Glutamatergic neuron (in vitro differentiated cells): ENCODE measurements at regions not wholly inside any gene's neighbourhood (a gene's known extent, or its start where the extent isn't known, plus 50 kb on each side); places are given as distances from the start of the nearest gene placed in this dataset.
A peak's percentile ranks its signal among the peaks of the same experiment; 100 is the strongest.

Source experiments
- DNase-seq: peaks from one replicate; pipeline ENCODE4 v3.0.0; 2022
- H3K27ac Mint-ChIP-seq: one replicate; pipeline ENCODE4 v1.8.0; 2020; ENCODE audit warnings: mild to moderate bottlenecking, mixed read lengths, inconsistent platforms; ENCODE audit not compliant: unreplicated experiment
- H3K27me3 Mint-ChIP-seq: one replicate; pipeline ENCODE4 v1.8.0; 2020; ENCODE audit warnings: mild to moderate bottlenecking, moderate library complexity, mixed read lengths, inconsistent platforms; ENCODE audit not compliant: unreplicated experiment
- H3K36me3 Mint-ChIP-seq: one replicate; pipeline ENCODE4 v1.8.0; 2020; ENCODE audit warnings: mild to moderate bottlenecking, mixed read lengths, inconsistent platforms; ENCODE audit not compliant: unreplicated experiment
- H3K4me1 Mint-ChIP-seq: one replicate; pipeline ENCODE4 v1.8.0; 2020; ENCODE audit warnings: mild to moderate bottlenecking, low read depth, mixed read lengths, inconsistent platforms; ENCODE audit not compliant: unreplicated experiment
- H3K4me3 Mint-ChIP-seq: one replicate; pipeline ENCODE4 v1.8.0; 2020; ENCODE audit warnings: mild to moderate bottlenecking, mixed read lengths, inconsistent platforms; ENCODE audit not compliant: unreplicated experiment
- H3K9me3 Mint-ChIP-seq: one replicate; pipeline ENCODE4 v1.8.0; 2020; ENCODE audit warnings: mild to moderate bottlenecking, moderate library complexity, mixed read lengths, inconsistent platforms; ENCODE audit not compliant: unreplicated experiment
- CTCF ChIP-seq: fragments of 200-600 bp; sonication (generic); IDR thresholded peaks from one replicate; pipeline ENCODE4 v1.5.0; 2021; ENCODE audit not compliant: partially characterized antibody, unreplicated experiment

DNA sequence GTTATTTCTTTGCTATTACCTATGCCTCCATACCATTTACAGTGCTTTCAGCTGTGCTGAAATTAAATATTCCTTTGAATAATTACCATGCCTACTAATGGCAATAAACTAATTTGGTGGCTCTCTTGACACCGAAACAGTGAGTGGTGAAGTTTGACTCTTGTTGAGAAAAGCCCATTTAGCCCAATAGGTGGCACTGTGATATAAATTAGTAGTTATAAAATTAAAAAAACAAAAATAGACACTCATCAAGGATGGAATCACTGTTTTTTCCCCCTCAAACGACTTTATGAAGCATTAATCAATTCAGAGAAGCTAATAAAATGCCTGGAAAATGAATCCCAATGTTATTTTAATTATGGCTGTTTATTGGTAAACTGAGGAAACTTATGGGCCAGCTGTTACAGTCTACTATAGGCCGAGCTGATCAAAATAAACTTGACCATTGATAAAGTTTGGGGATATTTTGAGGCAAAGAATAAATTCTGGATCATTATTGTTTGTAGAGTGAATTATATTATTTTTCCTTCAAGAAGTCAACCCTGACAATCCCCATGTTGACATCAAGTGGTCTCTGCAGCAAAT, 339.6 kb downstream of the TRIB2 start:
- Mint-ChIP-seq H3K27ac (no peak overlapping the region), H3K27me3 (no peaks in the 10 kb centered on the region), H3K9me3 (no peaks in the 10 kb centered on the region), H3K4me1 (no peaks in the 10 kb centered on the region), H3K36me3 (no peaks in the 10 kb centered on the region), H3K4me3 (no peak overlapping the region)
- TF ChIP-seq CTCF, result peak; percentile 85
- DNase-seq, result no peak

GRCh38 chr2:13057671-13058070, 340.9 kb downstream of the TRIB2 start:
- Mint-ChIP-seq H3K36me3 (no peaks in the 10 kb centered on the region), H3K4me3 (no peak overlapping the region), H3K27me3 (no peaks in the 10 kb centered on the region), H3K4me1 (no peaks in the 10 kb centered on the region), H3K27ac (no peak overlapping the region), H3K9me3 (no peaks in the 10 kb centered on the region)
- no peak for TF ChIP-seq CTCF
- DNase-seq, result no peak

DNA sequence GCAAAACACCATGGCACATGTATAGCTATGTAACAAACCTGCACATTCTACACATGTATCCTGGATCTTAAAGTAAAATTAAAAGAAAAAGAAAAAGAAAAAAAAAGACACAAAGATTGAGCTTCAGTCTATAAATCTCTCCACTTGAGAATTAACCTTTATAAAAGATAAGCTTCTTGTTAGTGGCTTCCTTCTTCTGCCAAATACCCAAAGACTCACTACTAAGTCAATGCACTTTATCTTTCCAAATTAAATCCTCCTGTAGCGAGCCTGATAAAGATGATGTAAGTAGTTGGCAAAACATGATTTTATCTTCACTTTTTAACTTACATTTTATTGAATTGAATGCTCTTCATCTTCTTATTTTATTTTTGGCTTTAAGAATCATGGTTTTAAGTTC, 349.9 kb downstream of the TRIB2 start:
- Mint-ChIP-seq H3K27me3 (no peaks in the 10 kb centered on the region), H3K4me3 (no peak overlapping the region), H3K9me3 (no peaks in the 10 kb centered on the region), H3K27ac (no peak overlapping the region), H3K36me3 (no peaks in the 10 kb centered on the region), H3K4me1 (no peaks in the 10 kb centered on the region)
- no peak for DNase-seq
- no peak for TF ChIP-seq CTCF

- no peaks in the 10 kb centered on the region for H3K36me3 Mint-ChIP-seq
- H3K4me1 Mint-ChIP-seq, result no peaks in the 10 kb centered on the region
- H3K27ac Mint-ChIP-seq, result no peak overlapping the region
- DNase-seq, result no peak
- H3K4me3 Mint-ChIP-seq, result no peak overlapping the region
- no peaks in the 10 kb centered on the region for H3K9me3 Mint-ChIP-seq
- no peak for TF ChIP-seq CTCF
- H3K27me3 Mint-ChIP-seq, result no peaks in the 10 kb centered on the region
These were observed 350.8 kb downstream of the TRIB2 start for GRCh38 chr2:13067508-13067907.

- no peaks in the 10 kb centered on the region for H3K36me3 Mint-ChIP-seq
- no peak for DNase-seq
These were observed 373.2 kb downstream of the TRIB2 start for GRCh38 chr2:13089971-13090370.

More at GRCh38 chr2:13089971-13090370, 373.2 kb downstream of the TRIB2 start:
- no peak overlapping the region for H3K27ac Mint-ChIP-seq
- no peaks in the 10 kb centered on the region for H3K27me3 Mint-ChIP-seq
- H3K4me1 Mint-ChIP-seq, result no peaks in the 10 kb centered on the region
- H3K4me3 Mint-ChIP-seq, result no peak overlapping the region
- TF ChIP-seq CTCF, result no peak
- no peaks in the 10 kb centered on the region for H3K9me3 Mint-ChIP-seq
